ENCODE measurements at regions not wholly inside any gene's neighbourhood (a gene's known extent, or its start where the extent isn't known, plus 50 kb on each side); places are given as distances from the start of the nearest gene placed in this dataset.

GRCh38 chr3:104677932-104678331 lies 688.8 kb upstream of the ALCAM start:
- Histone ChIP-seq H3K9ac (replicated peaks in 1 of 4; ENCODE audit: extremely low read depth in 1 of 4, low read depth in 3 of 4, low read length in 3 of 4) (no peak overlapping the region), H3K14ac (ENCODE audit: insufficient read length) (no peak overlapping the region), H2AK5ac (ENCODE audit: low read depth, low read length) (no peak overlapping the region), H2BK20ac (ENCODE audit: low read length) (no peak overlapping the region), H3K4me1 (replicated peaks in 1 of 4; ENCODE audit: control insufficient read depth in 3 of 4, insufficient read depth in 4 of 4, low read length in 3 of 4) (no peaks in the 10 kb centered on the region), H3K9me3 (ENCODE audit: insufficient read depth in 2 of 2, low read depth in 1 of 2, low read length in 1 of 2) (peaks cover 0 to 8% of the 10 kb centered on the region in 2 experiments; a peak in 1 of 4 replicates), H3K27me3 (replicated peaks in 1 of 4; ENCODE audit: control insufficient read depth in 3 of 4, extremely low read depth in 1 of 4, insufficient read depth in 3 of 4, low read length in 3 of 4) (no peaks in the 10 kb centered on the region), H2BK120ac (replicated peaks; ENCODE audit: low read depth, low read length) (no peak overlapping the region), H2AFZ (ENCODE audit: low read length) (no peak overlapping the region), H4K91ac (replicated peaks; ENCODE audit: insufficient read length, low read length) (no peak overlapping the region), H2BK12ac (ENCODE audit: low read depth, low read length) (no peak overlapping the region), H2BK5ac (ENCODE audit: low read depth, low read length) (no peak overlapping the region), H3K56ac (replicated peaks; ENCODE audit: insufficient read length, low read depth, low read length) (no peak overlapping the region), H3K23ac (ENCODE audit: insufficient read length) (no peak overlapping the region), H3K4me3 (ENCODE audit: extremely low read depth in 1 of 4, insufficient read depth in 2 of 4, low read depth in 3 of 4, low read length in 4 of 4) (no peak overlapping the region), H3K79me2 (ENCODE audit: control insufficient read depth in 1 of 2, insufficient read depth in 2 of 2, low read length in 2 of 2) (no peaks in the 10 kb centered on the region), H2BK15ac (ENCODE audit: low read length) (no peak overlapping the region), H3K79me1 (ENCODE audit: low read depth, low read length) (no peaks in the 10 kb centered on the region), H3K18ac (ENCODE audit: extremely low read depth, low read length) (no peak overlapping the region), H4K8ac (ENCODE audit: extremely low read depth, insufficient read depth, low read length) (no peak overlapping the region), H4K20me1 (replicated peaks in 1 of 2; ENCODE audit: control insufficient read depth in 1 of 2, insufficient read depth in 2 of 2, low read length in 2 of 2) (no peaks in the 10 kb centered on the region), H3K27ac (ENCODE audit: low read depth, low read length) (no peak overlapping the region), H3K4ac (replicated peaks; ENCODE audit: insufficient read length, low read depth, low read length) (no peak overlapping the region), H4K5ac (ENCODE audit: insufficient read length, low read depth, low read length) (no peak overlapping the region), H3K36me3 (ENCODE audit: control insufficient read depth in 2 of 4, insufficient read depth in 4 of 4, low read length in 3 of 4) (no peaks in the 10 kb centered on the region), H3K23me2 (ENCODE audit: low read depth, low read length) (no peaks in the 10 kb centered on the region), H3K4me2 (ENCODE audit: insufficient read depth in 1 of 2, low read depth in 2 of 2, low read length in 2 of 2) (no peak overlapping the region)
- DNase-seq (ENCODE audit: low read depth in 1 of 2, low spot score in 2 of 2), result no peak
- ChIA-PET CTCF (ENCODE audit: partially characterized antibody) (interaction anchor here (0.9 to 1.1 kb wide), 2 partner anchors 81 to 279 kb away, joined by 3 read pairs; no protein-coding TSS in a partner anchor), POLR2A (ENCODE audit: partially characterized antibody) (no interaction called here)
- no peak for FAIRE-seq
- 96% methylated on average over 4 of the region's 4 CpGs; no CpG with 5 or more reads in 1 of the 2 experiments for WGBS, 2 experiments (ENCODE audit: extremely low coverage in 1 of 2, insufficient coverage in 1 of 2, insufficient read length in 1 of 2, insufficient replicate concordance in 2 of 2, low coverage in 1 of 2, low lambda C conversion rate in 2 of 2, missing lambda C conversion rate in 1 of 2)
- TF ChIP-seq SIRT6 (IDR thresholded peaks at IDR 0.05; ENCODE audit: low read length) (no peak), EZH2 (IDR thresholded peaks at IDR 0.05; ENCODE audit: low read depth, low read length, severe bottlenecking) (no peak), SP4 (IDR thresholded peaks at IDR 0.05; ENCODE audit: low read length) (no peak), TCF12 (IDR thresholded peaks at IDR 0.05; ENCODE audit: low read depth, low read length) (no peak), TAF7 (optimal IDR thresholded peaks at IDR 0.05; ENCODE audit: borderline replicate concordance, low read depth, low read length) (no peak)
